NCI-H2227 (cell line): ENCODE measurements at regions not wholly inside any gene's neighbourhood (a gene's known extent, or its start where the extent isn't known, plus 50 kb on each side); places are given as distances from the start of the nearest gene placed in this dataset.
"Not testable (repeated sequence)": the region's sequence is repeated elsewhere in the genome, so short reads cannot be mapped to it uniquely, and the experiment has no call there.

Experiments
- DNase-seq: peaks from one replicate; lab custom pipeline; 2025; ENCODE audit not compliant: unreplicated experiment; lab: John Stamatoyannopoulos, UW

DNA sequence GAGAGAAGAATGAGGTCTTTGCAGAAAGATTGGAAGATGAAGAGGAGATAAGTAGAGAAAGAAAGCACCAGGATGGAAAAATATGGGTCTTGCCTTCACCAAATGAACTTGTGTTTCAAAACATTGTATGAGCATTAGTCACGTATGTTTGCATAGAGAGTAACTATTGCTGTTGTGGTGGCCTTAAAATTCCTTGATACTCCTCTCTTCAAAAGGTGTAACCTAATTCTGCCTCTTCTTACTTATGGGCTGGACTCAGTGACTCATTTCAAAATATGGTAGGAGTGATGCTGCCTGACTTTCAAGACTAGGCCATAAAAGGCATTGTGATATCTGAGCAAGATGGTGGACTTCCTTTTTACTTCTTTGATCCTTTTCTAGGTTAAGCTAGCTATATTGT lies 228.7 kb upstream of the ZNF385D start:
- DNase-seq: no peak

DNA sequence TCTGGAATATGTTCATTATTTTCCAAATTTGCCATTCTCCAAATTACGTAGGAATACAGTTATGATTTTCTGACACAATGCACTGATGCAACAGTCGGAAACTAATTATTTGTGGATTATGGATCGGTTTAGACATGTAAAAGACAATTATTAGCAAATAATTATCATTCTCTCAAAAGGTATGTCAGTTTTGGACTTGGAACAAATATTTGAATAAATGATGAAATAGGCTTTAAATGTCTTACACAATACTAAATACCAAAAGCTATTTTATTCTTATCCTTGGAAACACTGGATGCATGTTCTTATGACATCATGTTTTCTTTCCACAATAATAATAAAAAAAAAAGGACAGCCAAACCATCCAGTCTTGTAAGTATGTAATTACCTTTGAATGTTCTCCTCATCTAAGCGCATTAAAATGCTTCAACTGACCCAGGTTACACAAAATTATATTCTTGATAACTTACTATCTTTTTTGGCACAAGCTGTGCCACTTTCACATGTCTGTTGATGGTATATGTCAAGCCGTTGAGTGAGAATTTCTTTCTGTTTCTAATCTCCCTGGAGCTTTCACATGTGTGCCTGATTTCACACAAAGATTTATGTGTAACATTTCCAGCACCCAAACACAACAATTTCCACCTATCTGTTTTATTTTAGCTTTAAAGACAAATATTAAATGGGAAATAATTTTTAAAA lies 238.5 kb upstream of the ZNF385D start:
- DNase-seq: no peak

DNA sequence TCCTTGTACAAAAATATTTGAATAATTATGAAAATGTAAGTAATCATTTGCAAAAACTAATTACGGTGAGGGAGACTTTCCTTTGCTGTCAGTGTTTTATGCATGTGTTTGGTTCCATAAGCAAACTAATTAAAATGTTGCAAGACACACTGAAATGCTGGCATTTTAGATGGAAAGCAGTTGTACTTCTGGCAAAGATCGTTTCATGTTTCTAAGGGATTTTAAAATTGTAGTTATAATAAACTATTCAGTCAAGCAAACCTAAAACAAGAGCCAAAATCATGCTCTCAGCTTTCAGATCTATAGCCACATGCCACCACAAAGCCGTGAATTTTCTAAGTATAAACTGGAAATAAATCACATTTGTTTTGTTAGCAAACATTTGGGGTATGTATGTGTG lies 240.1 kb upstream of the ZNF385D start:
- no peak for DNase-seq

DNA sequence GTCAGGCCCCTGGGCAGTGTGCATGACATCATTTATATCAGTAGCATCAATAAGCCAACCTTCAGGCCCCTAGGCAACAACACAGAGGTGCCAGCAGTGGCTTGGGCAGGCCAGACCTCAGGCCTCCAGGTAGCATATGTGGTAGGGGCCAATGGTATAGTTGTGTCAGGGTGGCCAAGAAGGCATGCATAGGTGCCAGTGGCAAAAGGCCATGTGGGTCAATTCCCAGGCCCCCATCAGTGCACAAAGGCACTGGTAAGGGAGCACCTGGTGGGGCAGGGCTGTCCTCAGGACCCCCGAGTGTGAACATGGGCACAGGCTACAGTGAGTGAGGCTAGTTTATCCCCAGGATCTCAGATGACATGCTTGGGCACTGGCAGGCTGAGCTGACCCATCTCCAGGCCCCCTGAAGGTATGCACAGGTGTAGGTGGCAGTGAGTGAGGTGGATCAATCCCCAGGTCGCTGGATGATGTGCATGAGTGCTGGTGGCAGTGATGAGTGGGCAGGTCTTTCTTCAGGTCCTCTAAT lies 244.1 kb upstream of the ZNF385D start:
- no peak for DNase-seq

DNA sequence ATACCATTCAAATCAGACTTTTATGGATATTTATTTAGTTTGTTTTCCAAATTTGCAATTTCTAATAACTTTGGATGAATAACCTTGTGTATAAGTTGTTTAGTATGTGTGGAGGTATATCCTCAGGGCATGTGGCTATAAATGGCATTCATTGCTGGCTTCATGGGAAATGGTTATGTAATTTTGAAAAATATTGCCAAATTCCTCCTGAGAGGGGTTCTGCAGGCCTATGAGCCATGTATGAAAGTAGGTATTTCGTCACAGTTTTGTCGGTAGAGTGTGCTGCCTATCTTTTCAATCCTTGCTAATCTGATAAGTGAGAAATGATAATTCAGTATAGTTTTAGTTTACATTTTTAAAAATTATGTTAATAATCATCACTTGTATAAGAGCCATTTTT lies 256.4 kb upstream of the ZNF385D start:
- DNase-seq: no peak

DNA sequence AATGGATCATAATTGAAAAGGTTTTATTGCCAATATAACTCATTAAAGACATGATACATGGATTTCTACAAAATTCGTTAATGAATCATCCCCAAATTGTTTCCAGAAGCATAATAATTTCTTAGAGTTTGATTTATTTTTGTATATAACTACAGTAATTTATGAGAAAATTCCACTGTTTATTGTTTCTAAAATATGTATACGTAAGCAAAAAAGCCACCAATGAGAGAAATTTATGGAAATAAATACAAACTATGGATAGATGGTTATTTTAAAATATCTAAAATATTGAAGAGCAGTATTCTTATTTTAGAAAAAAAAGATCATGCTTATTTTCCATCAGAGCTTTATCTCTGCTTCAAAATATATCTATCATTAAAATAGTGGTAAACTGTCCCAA lies 260.0 kb upstream of the ZNF385D start:
- DNase-seq: no peak

DNA sequence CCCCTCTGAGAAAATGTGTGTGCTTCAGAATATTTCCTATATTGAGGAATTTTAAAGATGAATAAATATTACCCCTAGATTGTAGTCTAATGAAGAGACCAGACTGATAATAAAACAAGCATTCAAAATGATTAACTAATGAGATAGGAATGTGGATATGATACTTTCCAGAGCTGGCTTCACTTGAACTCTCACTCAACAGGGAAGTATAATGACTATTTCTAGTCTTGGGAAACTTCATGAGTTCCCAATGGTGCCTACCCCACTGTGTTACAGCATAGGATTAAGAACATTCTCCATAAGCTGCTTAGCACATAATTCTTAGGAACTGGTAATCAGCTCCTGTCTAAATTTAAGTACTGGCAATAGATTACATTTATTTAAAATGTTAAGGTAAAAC lies 261.5 kb upstream of the ZNF385D start:
- no peak for DNase-seq

DNA sequence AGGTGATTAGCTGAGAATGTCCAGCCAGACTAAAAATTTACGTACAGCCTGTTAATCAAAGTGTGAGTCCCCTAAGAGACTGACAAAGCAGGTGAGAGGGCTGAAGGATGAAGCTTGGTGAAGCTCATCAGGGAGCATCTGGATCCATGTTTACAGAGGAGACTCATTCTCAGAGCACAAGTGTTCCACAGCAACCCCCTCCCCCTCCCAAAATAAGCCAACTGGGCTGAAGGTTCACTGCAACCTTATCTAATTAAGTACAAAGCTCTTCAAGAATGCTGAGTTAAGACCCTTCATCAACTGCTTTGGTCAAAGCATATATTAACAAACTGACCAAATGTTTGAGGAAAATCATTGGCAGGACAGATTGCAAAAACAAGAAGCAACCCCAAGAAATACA lies 262.6 kb upstream of the ZNF385D start:
- no peak for DNase-seq

DNA sequence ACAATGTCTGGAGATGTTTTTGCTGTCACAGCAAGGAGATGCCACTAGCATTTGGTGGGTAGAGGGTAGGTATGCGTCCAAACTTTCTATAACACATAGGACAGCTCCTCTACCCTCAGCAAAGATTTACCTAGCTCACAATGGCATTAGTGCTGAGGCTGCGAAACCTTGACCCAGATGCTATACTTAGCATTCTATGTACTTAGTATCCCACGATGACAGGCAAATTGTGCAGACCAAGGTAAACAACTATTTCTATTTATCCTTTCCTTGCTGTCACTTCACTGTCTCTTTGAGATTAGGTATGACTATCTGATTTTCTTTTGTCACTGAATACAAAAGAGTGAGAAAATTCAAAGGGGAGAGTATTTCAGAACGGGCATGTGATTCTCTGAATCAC lies 265.2 kb upstream of the ZNF385D start:
- no peak for DNase-seq

DNA sequence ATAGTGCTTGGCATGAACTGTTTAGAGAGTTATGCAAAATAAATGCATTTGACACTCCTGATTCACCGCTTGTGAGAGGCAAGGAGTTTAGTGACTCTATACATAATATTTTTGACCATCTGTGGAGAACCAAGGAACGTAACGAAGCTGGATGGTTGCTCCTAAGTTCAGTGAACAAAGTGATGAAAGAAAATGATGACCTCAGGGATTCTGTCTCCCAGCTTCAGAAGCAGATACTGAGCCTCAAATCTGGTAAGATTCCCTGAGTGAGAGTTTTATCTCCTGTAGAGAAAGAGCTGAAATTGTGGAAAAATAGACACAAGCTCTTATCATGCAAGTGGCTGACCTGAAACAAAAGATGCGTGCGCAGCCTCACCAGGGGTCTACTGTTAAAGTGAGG lies 273.6 kb upstream of the ZNF385D start:
- DNase-seq: not testable (repeated sequence)

DNA sequence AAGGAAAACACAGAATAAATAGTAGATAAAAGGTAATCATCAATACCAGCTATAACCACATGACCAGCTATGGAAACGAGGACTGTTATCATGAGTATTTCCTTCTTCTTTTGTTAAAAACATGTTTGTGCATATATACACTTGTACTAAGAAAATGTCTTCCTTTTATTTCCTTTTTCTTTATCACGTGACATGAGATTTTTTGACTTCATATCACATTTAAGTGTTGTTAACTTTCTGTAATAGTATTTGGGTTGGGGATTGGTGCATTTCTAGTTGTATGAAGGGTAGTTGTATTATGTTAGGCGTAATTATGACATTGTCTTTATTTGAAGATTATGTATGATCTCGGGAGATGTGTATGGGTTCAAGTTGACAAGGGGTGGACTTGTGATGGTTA lies 278.5 kb upstream of the ZNF385D start:
- no peak for DNase-seq

DNA sequence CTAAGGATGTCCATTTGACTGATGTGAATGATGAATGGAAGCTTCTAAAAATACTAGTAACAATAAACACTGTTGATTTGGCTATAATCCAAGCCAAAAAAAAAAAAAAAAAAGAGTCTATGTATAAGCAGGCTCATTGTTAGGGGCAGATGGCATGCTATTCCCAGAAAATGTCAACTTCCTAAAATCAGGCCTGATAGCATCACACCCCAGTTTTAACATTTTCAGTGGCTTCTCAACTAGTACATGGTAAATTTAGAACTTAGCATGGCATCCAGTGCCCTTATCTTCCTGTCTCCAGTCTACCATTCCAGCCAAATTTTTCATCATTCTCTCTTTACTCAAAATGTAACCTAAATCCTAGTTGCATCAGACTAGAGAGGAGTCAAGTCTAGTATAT lies 288.2 kb upstream of the ZNF385D start:
- DNase-seq: no peak

DNA sequence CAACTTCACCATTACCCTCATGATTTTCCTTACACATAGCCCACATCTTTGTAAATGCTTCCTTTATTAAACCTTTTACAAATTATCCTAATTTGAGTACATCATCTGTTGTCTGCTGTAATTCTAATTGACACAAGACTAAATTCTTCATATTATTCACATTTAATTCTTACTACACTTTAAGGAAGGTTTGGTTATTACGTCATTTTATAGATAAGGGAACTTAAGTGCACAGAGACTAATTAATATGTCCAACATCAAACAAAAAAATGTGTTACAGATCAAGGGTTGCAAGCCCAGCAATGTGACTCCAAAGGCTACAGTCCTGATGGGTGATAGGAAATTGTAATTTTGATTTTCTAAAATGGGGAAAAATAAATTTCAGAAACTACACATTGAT lies 289.1 kb upstream of the ZNF385D start:
- DNase-seq: no peak

DNA sequence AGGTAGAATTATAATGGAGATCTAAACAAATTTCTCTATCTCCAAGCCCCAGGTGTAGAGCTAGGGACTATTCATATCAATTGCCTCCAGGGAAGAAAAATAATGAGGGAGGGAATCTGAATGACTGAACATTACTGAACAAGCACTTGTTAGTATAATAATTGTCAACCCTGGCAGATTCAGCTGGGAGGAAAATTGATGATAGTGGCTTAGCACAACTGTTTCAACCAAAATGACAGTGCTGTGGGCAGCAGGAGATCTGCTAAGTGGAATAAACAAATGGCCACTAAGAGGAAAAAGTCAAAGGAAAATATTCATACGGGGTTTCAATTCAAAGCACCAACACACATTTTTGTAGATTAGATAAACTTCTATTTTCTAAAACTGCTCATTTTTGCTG lies 294.9 kb upstream of the ZNF385D start:
- DNase-seq: peak; percentile 55

DNA sequence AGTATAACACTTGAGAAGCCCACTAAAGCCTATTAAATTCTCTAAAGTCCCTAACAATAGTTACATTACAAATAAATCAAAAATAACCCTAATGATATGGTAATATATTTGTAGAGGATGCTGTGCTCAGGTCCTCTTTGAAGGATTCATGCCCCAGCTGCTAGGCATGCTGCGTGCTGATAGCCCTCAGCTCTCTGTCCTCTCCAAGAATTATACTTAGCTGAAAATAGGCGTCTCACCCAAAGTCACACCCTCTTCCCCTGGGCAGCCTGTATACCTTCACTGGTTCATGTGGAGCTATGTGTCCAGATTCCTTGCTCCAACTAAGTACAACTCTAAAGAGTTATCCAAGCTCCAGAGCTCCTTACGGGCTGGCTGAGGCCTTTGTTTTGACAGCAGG lies 312.5 kb upstream of the ZNF385D start:
- DNase-seq: no peak

DNA sequence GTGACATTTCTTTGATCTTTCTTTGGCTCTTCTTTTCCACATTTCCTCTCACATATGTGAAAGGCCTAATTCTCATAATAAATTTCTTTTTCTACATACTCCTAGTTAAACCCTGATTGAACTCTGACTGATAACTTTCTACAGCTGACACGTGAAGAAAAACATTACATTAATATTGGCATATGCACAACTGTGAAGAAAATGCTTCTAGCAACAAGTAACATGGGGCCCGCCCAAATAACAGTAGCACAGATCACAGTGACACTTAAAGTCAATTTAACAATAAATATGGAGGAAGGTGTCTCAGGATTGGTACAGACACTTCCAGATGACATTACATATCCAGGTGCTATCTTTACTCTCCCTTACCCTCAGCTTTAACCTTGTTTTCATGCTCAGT lies 317.6 kb upstream of the ZNF385D start:
- no peak for DNase-seq

DNA sequence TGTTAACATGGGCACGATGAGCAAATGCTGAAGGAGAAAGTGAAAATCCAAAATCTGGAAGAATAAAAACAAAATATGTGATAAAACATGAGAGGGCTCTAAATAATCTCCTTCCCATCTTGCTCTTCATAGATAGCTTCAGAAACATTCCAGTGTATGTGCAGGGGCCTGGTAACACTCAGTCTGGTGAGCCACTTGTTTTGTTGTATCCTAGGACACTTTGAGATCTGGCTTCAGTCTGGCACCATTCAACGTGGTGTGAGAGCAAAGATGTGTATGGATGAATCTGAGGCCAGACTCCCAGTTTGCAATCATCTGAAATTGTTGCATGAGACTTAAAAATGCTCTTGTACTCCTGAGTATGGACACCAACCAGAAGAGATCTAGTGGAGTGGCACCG lies 337.2 kb upstream of the ZNF385D start:
- DNase-seq: no peak

DNA sequence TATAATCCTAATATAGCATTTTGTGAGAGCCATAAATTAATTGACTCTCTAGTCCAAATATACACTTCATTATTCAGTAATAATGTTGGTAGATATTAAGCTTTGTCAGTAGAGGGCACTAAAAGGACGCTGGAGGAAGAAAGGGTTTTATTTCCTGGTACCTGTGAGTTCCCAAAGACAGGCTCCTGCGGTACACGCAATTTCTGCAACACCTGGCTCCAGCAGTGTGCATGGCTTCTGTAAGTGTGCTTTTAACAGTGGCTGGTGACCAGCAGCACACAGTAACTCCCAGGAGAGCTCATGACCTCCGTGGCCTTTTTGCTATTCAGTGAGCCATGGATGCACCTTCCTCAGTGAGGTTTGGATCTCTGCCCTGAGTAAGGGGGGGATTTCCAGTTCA lies 338.3 kb upstream of the ZNF385D start:
- no peak for DNase-seq

DNA sequence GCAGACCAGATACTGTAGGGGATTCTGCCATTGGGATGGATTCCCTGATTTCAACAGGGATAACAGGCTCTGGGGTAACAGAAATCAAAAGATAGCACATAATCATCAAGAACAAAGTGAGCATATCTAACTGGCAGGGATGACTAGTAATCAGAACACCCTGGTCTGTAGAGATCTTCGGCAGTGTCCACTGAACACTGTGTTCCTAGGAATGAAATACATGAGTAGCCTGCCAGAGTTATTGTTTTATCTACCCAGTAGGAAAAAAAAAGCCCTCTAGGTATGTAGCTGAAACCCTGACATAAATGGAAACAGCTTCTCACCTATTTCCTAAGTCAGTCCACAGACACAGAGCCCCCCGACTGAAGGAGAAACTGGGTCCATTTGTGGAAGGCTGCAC lies 340.3 kb upstream of the ZNF385D start:
- no peak for DNase-seq

DNA sequence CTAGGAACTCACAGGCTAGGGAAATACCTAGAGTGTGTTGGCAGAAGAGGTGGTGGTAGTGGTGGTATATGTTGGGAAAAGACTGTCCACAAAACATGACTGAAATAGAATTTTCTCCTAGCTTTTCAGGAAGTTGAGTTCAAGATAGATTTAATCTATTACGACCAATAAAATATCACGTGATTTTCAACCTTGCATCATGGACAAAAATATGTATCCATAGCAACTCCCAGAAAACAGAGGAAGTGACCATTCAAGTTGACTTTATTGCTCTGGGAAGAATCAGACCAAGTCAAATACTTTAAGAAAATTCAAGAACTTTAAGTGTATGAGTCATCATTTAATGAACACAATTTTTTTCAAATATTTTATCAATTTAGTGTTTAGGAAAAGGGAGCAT lies 347.0 kb upstream of the ZNF385D start:
- no peak for DNase-seq

DNA sequence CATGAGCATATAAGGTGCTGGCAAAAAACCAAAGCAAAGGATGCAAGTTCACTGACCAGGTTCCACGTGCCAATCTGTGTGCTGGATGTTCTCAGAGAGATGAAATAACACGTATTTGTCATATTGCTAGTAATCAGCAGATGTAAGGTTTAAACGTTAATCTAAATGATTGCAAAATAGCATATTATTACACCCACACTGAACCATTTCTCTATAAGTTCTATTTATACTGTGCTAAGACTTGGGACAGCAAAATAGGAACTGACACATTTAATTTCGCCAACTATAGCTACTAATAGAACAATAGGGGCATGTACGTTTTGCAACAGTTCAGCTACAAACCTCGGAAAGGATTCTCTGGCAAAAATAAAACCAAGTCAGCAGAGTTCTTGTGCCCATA lies 350.3 kb upstream of the ZNF385D start:
- no peak for DNase-seq

DNA sequence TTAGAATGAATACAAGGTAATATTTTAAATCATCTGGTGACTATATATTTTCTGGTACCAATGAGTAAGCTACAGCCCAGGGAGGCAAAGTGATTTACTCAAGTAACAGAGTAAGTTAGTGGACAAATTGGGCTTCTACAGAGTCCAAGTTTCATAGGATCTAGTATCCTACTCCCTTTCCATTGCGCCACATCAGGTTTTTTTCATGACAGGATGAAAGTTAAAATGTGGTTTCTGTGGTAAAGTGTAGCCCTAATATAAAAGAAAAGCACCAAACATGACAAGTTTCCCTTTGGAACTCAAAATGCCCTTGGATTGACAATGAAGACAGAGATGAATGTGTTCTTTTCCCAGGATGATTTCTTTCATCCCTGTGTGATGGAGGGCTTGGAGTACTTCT lies 350.8 kb upstream of the ZNF385D start:
- no peak for DNase-seq

DNA sequence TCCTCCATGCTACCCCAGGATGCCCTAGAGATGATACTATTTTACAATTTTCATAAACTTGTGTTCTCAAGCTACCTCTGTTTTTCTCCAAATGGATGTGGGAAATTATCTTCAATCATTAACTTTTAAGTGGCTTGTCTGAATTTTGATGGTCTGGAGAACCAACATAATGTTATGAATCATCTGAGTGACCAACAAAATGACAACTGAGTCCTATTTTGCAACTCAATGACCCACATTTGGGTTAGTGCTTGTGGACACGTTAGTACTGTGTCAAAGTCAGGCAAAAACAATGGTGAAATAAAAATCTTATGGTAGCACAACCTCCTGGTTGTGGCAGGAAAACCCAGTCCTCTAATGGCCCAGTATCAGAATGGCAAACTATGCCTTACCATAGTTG lies 352.4 kb upstream of the ZNF385D start:
- DNase-seq: no peak
